HG02970 (cell line): ENCODE measurements at regions not wholly inside any gene's neighbourhood (a gene's known extent, or its start where the extent isn't known, plus 50 kb on each side); places are given as distances from the start of the nearest gene placed in this dataset.
"Not testable (repeated sequence)": the region's sequence is repeated elsewhere in the genome, so short reads cannot be mapped to it uniquely, and the experiment has no call there.

Experiments used
- ATAC-seq: cut with Tn5 transposase; IDR thresholded peaks from one replicate; pipeline ENCODE4 v1.9.1; 2021; ENCODE audit warnings: mild to moderate bottlenecking, moderate library complexity, moderate number of reproducible peaks; ENCODE audit not compliant: unreplicated experiment, low FRiP score

- ATAC-seq, result no peak
Observed at GRCh38 chr7:36057323-36057722, 95.7 kb upstream of the EEPD1 start.

GRCh38 chr7:36058020-36058592, 94.9 kb upstream of the EEPD1 start:
- no peak for ATAC-seq

- not testable (repeated sequence) for ATAC-seq
Observed at GRCh38 chr7:36060388-36060787, 92.7 kb upstream of the EEPD1 start.

GRCh38 chr7:36062154-36062815, 90.8 kb upstream of the EEPD1 start:
- ATAC-seq, result no peak

GRCh38 chr7:36064676-36065075, 88.4 kb upstream of the EEPD1 start:
- no peak for ATAC-seq

- ATAC-seq, result not testable (repeated sequence)
Observed at GRCh38 chr7:36065563-36066342, 87.3 kb upstream of the EEPD1 start.

- ATAC-seq, result no peak
Observed at GRCh38 chr7:36066343-36066664, 86.8 kb upstream of the EEPD1 start.

- no peak for ATAC-seq
Observed at GRCh38 chr7:36070230-36070629, 82.8 kb upstream of the EEPD1 start.

GRCh38 chr7:36071605-36072004, 81.4 kb upstream of the EEPD1 start:
- no peak for ATAC-seq

GRCh38 chr7:36072620-36073019, 80.4 kb upstream of the EEPD1 start:
- ATAC-seq, result no peak

GRCh38 chr7:36075561-36075960, 77.5 kb upstream of the EEPD1 start:
- ATAC-seq, result no peak

- no peak for ATAC-seq
Observed at GRCh38 chr7:36076074-36076473, 77.0 kb upstream of the EEPD1 start.

GRCh38 chr7:36078816-36079360, 74.2 kb upstream of the EEPD1 start:
- no peak for ATAC-seq

- no peak for ATAC-seq
Observed at GRCh38 chr7:36079446-36080025, 73.5 kb upstream of the EEPD1 start.

- ATAC-seq, result no peak
Observed at GRCh38 chr7:36080843-36081242, 72.2 kb upstream of the EEPD1 start.

- ATAC-seq, result no peak
Observed at GRCh38 chr7:36082216-36082615, 70.8 kb upstream of the EEPD1 start.

- no peak for ATAC-seq
Observed at GRCh38 chr7:36082910-36083309, 70.1 kb upstream of the EEPD1 start.

- ATAC-seq, result no peak
Observed at GRCh38 chr7:36083626-36084380, 69.3 kb upstream of the EEPD1 start.

GRCh38 chr7:36084485-36085091, 68.5 kb upstream of the EEPD1 start:
- no peak for ATAC-seq

GRCh38 chr7:36085096-36085495, 68.0 kb upstream of the EEPD1 start:
- ATAC-seq, result no peak
